Neural cell (in vitro differentiated cells): ENCODE measurements at regions not wholly inside any gene's neighbourhood (a gene's known extent, or its start where the extent isn't known, plus 50 kb on each side); places are given as distances from the start of the nearest gene placed in this dataset.

Experiments used
- H2AFZ ChIP-seq: fragments of 200-600, 300-800 bp; sonication (generic), shearing (Covaris generic); 2 replicates; pipeline ENCODE4 v1.6.0; 2014; ENCODE audit warnings: low read depth, mild to moderate bottlenecking, antibody characterized with exemption, low read length, moderate library complexity
- H3F3A ChIP-seq: fragments of 200-600 bp; shearing (Covaris generic); 2 replicates; pipeline ENCODE4 v1.6.1; 2016; ENCODE audit warnings: mild to moderate bottlenecking, moderate library complexity, mixed read lengths, antibody characterized with exemption, low read length; ENCODE audit not compliant: insufficient read depth, poor library complexity, severe bottlenecking
- H3K27ac ChIP-seq: fragments of 200-600, 300-800 bp; sonication (generic), shearing (Covaris generic); 2 replicates; pipeline ENCODE4 v1.5.1; 2014; ENCODE audit warnings: mild to moderate bottlenecking, low read length, moderate library complexity
- H3K27me3 ChIP-seq: fragments of 300-800, 200-600 bp; sonication (generic), shearing (Covaris generic); 2 replicates; pipeline ENCODE4 v1.6.0; 2014; ENCODE audit warnings: mild to moderate bottlenecking, low read depth, low read length, moderate library complexity; ENCODE audit not compliant: insufficient read depth
- H3K36me3 ChIP-seq: fragments of 300-800, 200-600 bp; sonication (generic), shearing (Covaris generic); 2 replicates; pipeline ENCODE4 v1.5.1; 2014; ENCODE audit warnings: mild to moderate bottlenecking, antibody characterized with exemption, low read length, moderate library complexity; ENCODE audit not compliant: insufficient read depth
- H3K4me2 ChIP-seq: fragments of 300-800, 200-600 bp; sonication (generic), shearing (Covaris generic); 2 replicates; pipeline ENCODE4 v1.6.0; 2014; ENCODE audit warnings: mild to moderate bottlenecking, low read length
- H3K4me3 ChIP-seq: fragments of 300-800, 200-600 bp; sonication (generic), shearing (Covaris generic); 2 replicates; pipeline ENCODE4 v1.5.1; 2014; ENCODE audit warnings: mild to moderate bottlenecking, low read length, moderate library complexity
- H3K79me2 ChIP-seq: fragments of 200-600 bp; shearing (Covaris generic); replicated peaks from 2 replicates; pipeline ENCODE4 v1.6.0; 2014; ENCODE audit warnings: mild to moderate bottlenecking, low read length, moderate library complexity; ENCODE audit not compliant: insufficient read depth
- H3K9ac ChIP-seq: fragments of 300-800, 200-600 bp; sonication (generic), shearing (Covaris generic); 2 replicates; pipeline ENCODE4 v1.6.1; 2016; ENCODE audit warnings: mild to moderate bottlenecking, low read length, mixed read lengths
- H3K9me2 ChIP-seq: fragments of 200-600 bp; shearing (Covaris generic); 2 replicates; pipeline ENCODE4 v1.6.1; 2016; ENCODE audit warnings: mild to moderate bottlenecking, low read length, mixed read lengths; ENCODE audit not compliant: insufficient read depth
- H3K9me3 ChIP-seq: fragments of 200-600, 300-800 bp; sonication (generic), shearing (Covaris generic); 2 replicates; pipeline ENCODE4 v1.6.1; 2016; ENCODE audit warnings: mild to moderate bottlenecking, mixed run types, low read length, moderate library complexity, mixed read lengths
- H4K20me1 ChIP-seq: fragments of 200-600 bp; shearing (Covaris generic); 2 replicates; pipeline ENCODE4 v1.6.1; 2016; ENCODE audit warnings: mild to moderate bottlenecking, mixed run types; ENCODE audit not compliant: insufficient read depth
- CTCF ChIP-seq: fragments of 450-650 bp; IDR thresholded peaks from 2 replicates; pipeline ENCODE4 v1.5.1; 2014; ENCODE audit warnings: antibody characterized with exemption, mild to moderate bottlenecking, moderate library complexity; ENCODE audit not compliant: poor library complexity, severe bottlenecking
- EP300 ChIP-seq: fragments of 450-650 bp; conservative IDR thresholded peaks from 2 replicates; pipeline ENCODE4 v1.6.1; 2014; ENCODE audit warnings: antibody characterized with exemption, mild to moderate bottlenecking, moderate library complexity; ENCODE audit not compliant: poor library complexity, severe bottlenecking
- EZH2 ChIP-seq: fragments of 200-600, 300-800 bp; shearing (Covaris generic), sonication (generic); IDR thresholded peaks from 2 replicates; pipeline ENCODE4 v1.6.1; 2014; ENCODE audit warnings: antibody characterized with exemption, low read length, borderline replicate concordance, mild to moderate bottlenecking; ENCODE audit not compliant: insufficient read depth, poor library complexity, severe bottlenecking
- MXI1 ChIP-seq: fragments of 450-650 bp; conservative IDR thresholded peaks from 2 replicates; pipeline ENCODE4 v1.6.1; 2014; ENCODE audit warnings: antibody characterized with exemption, mild to moderate bottlenecking; ENCODE audit not compliant: poor library complexity, severe bottlenecking
- POLR2AphosphoS5 ChIP-seq: IDR thresholded peaks from 2 replicates; pipeline ENCODE4 v1.6.1; 2012
- RAD21 ChIP-seq: fragments of 450-650 bp; conservative IDR thresholded peaks from 2 replicates; pipeline ENCODE4 v1.6.1; 2014; ENCODE audit warnings: antibody characterized with exemption, mild to moderate bottlenecking, moderate library complexity
- REST ChIP-seq: IDR thresholded peaks from 2 replicates; pipeline ENCODE4 v1.6.1; 2012; ENCODE audit warnings: borderline replicate concordance
- SMC3 ChIP-seq: fragments of 450-650 bp; conservative IDR thresholded peaks from 2 replicates; pipeline ENCODE4 v1.6.1; 2014; ENCODE audit warnings: antibody characterized with exemption, mild to moderate bottlenecking, moderate library complexity; ENCODE audit not compliant: poor library complexity
- TAF1 ChIP-seq: IDR thresholded peaks from 2 replicates; pipeline ENCODE4 v1.6.1; 2012; ENCODE audit warnings: low read depth

GRCh38 chr6:137655291-137655690 is 161.1 kb upstream of the OLIG3 start:
- no peak overlapping the region for H3K4me3 ChIP-seq
- TF ChIP-seq CTCF (no peak), EP300 (no peak), RAD21 (no peak), REST (no peak), MXI1 (no peak), POLR2AphosphoS5 (no peak), SMC3 (no peak), TAF1 (no peak)
- H3K9me3 ChIP-seq: no peaks in the 10 kb centered on the region
- no peak overlapping the region for H3K4me2 ChIP-seq
- no peaks in the 10 kb centered on the region for H4K20me1 ChIP-seq
- no peak overlapping the region for H2AFZ ChIP-seq
- no peaks in the 10 kb centered on the region for H3K36me3 ChIP-seq
- H3K9ac ChIP-seq: no peak overlapping the region
- H3K9me2 ChIP-seq: no peaks in the 10 kb centered on the region
- H3K27me3 ChIP-seq: no peaks in the 10 kb centered on the region
- H3F3A ChIP-seq: no peaks in the 10 kb centered on the region
- H3K79me2 ChIP-seq: no peaks in the 10 kb centered on the region
- H3K27ac ChIP-seq: no peak overlapping the region

- Histone ChIP-seq H3K4me3 (no peak overlapping the region), H3K9me3 (no peaks in the 10 kb centered on the region), H3K79me2 (no peaks in the 10 kb centered on the region), H2AFZ (no peak overlapping the region), H3K27me3 (no peaks in the 10 kb centered on the region), H3K9me2 (no peaks in the 10 kb centered on the region), H3K27ac (no peak overlapping the region), H3K9ac (no peak overlapping the region), H4K20me1 (no peaks in the 10 kb centered on the region), H3F3A (no peaks in the 10 kb centered on the region), H3K36me3 (no peaks in the 10 kb centered on the region), H3K4me2 (no peak overlapping the region)
- TF ChIP-seq EP300: no peak
- no peak for TF ChIP-seq SMC3
- no peak for TF ChIP-seq EZH2
- TF ChIP-seq CTCF: no peak
- no peak for TF ChIP-seq MXI1
- TF ChIP-seq POLR2AphosphoS5: no peak
- no peak for TF ChIP-seq RAD21
- no peak for TF ChIP-seq TAF1
Observed at GRCh38 chr6:137656735-137657134, 162.5 kb upstream of the OLIG3 start.
